GM18867 (cell line): ENCODE measurements at regions not wholly inside any gene's neighbourhood (a gene's known extent, or its start where the extent isn't known, plus 50 kb on each side); places are given as distances from the start of the nearest gene placed in this dataset.

Experiments
- ATAC-seq: cut with Tn5 transposase; IDR thresholded peaks from one replicate; pipeline ENCODE4 v1.9.1; 2021; ENCODE audit warnings: mild to moderate bottlenecking, moderate library complexity; ENCODE audit not compliant: unreplicated experiment

GRCh38 chr5:174398171-174398570 is 326.2 kb upstream of the MSX2 start:
- ATAC-seq, result no peak

GRCh38 chr5:174399411-174399810 is 325.0 kb upstream of the MSX2 start:
- no peak for ATAC-seq

GRCh38 chr5:174400461-174400860 is 323.9 kb upstream of the MSX2 start:
- no peak for ATAC-seq

GRCh38 chr5:174401793-174402192 is 322.6 kb upstream of the MSX2 start:
- ATAC-seq, result no peak

GRCh38 chr5:174402222-174402812 is 322.1 kb upstream of the MSX2 start:
- ATAC-seq, result no peak

GRCh38 chr5:174404848-174405247 is 319.5 kb upstream of the MSX2 start:
- ATAC-seq, result no peak

- no peak for ATAC-seq
These were observed 315.3 kb upstream of the MSX2 start for GRCh38 chr5:174409070-174409469.

GRCh38 chr5:174409971-174410370 is 314.4 kb upstream of the MSX2 start:
- no peak for ATAC-seq

GRCh38 chr5:174410716-174411478 is 313.5 kb upstream of the MSX2 start:
- ATAC-seq, result no peak

GRCh38 chr5:174411479-174411819 is 312.9 kb upstream of the MSX2 start:
- ATAC-seq, result no peak

- no peak for ATAC-seq
These were observed 312.0 kb upstream of the MSX2 start for GRCh38 chr5:174412374-174412773.

- no peak for ATAC-seq
These were observed 311.4 kb upstream of the MSX2 start for GRCh38 chr5:174412941-174413340.

GRCh38 chr5:174413567-174414314 is 310.6 kb upstream of the MSX2 start:
- ATAC-seq, result no peak

- ATAC-seq, result no peak
These were observed 310.1 kb upstream of the MSX2 start for GRCh38 chr5:174414315-174414710.

- ATAC-seq, result peak; percentile 8
These were observed 305.4 kb upstream of the MSX2 start for GRCh38 chr5:174418809-174419539.

GRCh38 chr5:174419540-174420132 is 304.7 kb upstream of the MSX2 start:
- ATAC-seq, result peak; percentile 65

GRCh38 chr5:174420651-174421407 is 303.6 kb upstream of the MSX2 start:
- no peak for ATAC-seq

GRCh38 chr5:174421408-174421805 is 303.0 kb upstream of the MSX2 start:
- no peak for ATAC-seq

- ATAC-seq, result no peak
These were observed 300.8 kb upstream of the MSX2 start for GRCh38 chr5:174423558-174423957.
